A549 (cell line): ENCODE measurements at regions not wholly inside any gene's neighbourhood (a gene's known extent, or its start where the extent isn't known, plus 50 kb on each side); places are given as distances from the start of the nearest gene placed in this dataset.

ENCODE experiments used
- ATAC-seq, 2 experiments: fragments of 200-7000 bp in 1 of 2; fragments of >200 bp in 1 of 2; cut with Nextera tagmentation in 1 of 2; cut with Tn5 transposase in 1 of 2; 3 replicates each; pipeline versions ENCODE4 v1.8.0 to v1.9.1; 2018 to 2020; ENCODE audit warnings: mild to moderate bottlenecking in 1 of 2, moderate library complexity in 1 of 2
- CTCF ChIA-PET: fragments of 300-600 bp; sonication (Branson Sonifier 250); formaldehyde crosslinking; extraction: SDS; loops from one replicate; lab custom pipeline; 2021; ENCODE audit warnings: antibody characterized with exemption, inconsistent platforms; lab: Yijun Ruan, JAX
- POLR2A ChIA-PET: fragments of 350-600 bp; formaldehyde crosslinking; extraction: SDS; loops from one replicate; lab custom pipeline; 2021; ENCODE audit warnings: antibody characterized with exemption, inconsistent platforms; lab: Yijun Ruan, JAX
- DNase-seq, 2 experiments: peaks; one replicate each; pipeline versions ENCODE4 v3.0.0 to v3.0.0-alpha.2; 2011 to 2016; ENCODE audit warnings: low read depth in 1 of 2, low spot score in 1 of 2
- FAIRE-seq: peaks from 2 replicates; lab custom pipeline; 2011; peaks lifted over from hg19 to GRCh38; lab: Jason Lieb, UNC
- H3K27ac ChIP-seq, 2 experiments: fragments of >200 bp; sonication (Bioruptor Twin); formaldehyde crosslinking; 3 replicates each; pipeline ENCODE4 v1.5.1; 2016 to 2017
- H3K4me1 ChIP-seq: fragments of >200 bp; sonication (Bioruptor Twin); formaldehyde crosslinking; 3 replicates; pipeline ENCODE4 v1.6.1; 2016
- H3K4me2 ChIP-seq: fragments of >200 bp; sonication (Bioruptor Twin); formaldehyde crosslinking; 3 replicates; pipeline ENCODE4 v1.6.1; 2016
- H3K4me3 ChIP-seq: fragments of >200 bp; sonication (Bioruptor Twin); formaldehyde crosslinking; 3 replicates; pipeline ENCODE4 v1.5.1; 2016
- H3K9me3 ChIP-seq: fragments of >200 bp; sonication (Bioruptor Twin); formaldehyde crosslinking; 3 replicates; pipeline ENCODE4 v1.6.1; 2016
- BHLHE40 ChIP-seq: IDR thresholded peaks from 2 replicates; pipeline ENCODE4 v1.6.1; 2012; ENCODE audit warnings: low read depth, low read length, inconsistent platforms
- CBX2 ChIP-seq: fragments of 200-600 bp; sonication (generic); IDR thresholded peaks from 2 replicates; pipeline ENCODE4 v1.6.1; 2016; ENCODE audit warnings: low read depth, mild to moderate bottlenecking, borderline replicate concordance
- CHD4 ChIP-seq: fragments of 200-600 bp; sonication (generic); IDR thresholded peaks from 2 replicates; pipeline ENCODE4 v1.6.1; 2016; ENCODE audit warnings: antibody characterized with exemption, mild to moderate bottlenecking, borderline replicate concordance
- E2F6 ChIP-seq: IDR thresholded peaks from 2 replicates; pipeline ENCODE4 v1.6.1; 2012; ENCODE audit warnings: low read depth, borderline replicate concordance
- EHF ChIP-seq: fragments of 250-450 bp; sonication (Bioruptor Pico); IDR thresholded peaks from 2 replicates; pipeline ENCODE4 v1.5.0; 2020; ENCODE audit warnings: mild to moderate bottlenecking
- EP300 ChIP-seq, 2 experiments: fragments of >200 bp; sonication (Bioruptor Twin); formaldehyde crosslinking; IDR thresholded peaks; 2 replicates in 1 of 2; 3 replicates in 1 of 2; pipeline ENCODE4 v1.6.1; 2016 to 2017
- ESRRA ChIP-seq: fragments of 150-350 bp; IDR thresholded peaks from 2 replicates; pipeline ENCODE4 v1.6.1; 2014; ENCODE audit warnings: mild to moderate bottlenecking, low read length, borderline replicate concordance
- FOSB ChIP-seq: fragments of 250-450 bp; sonication (Bioruptor Pico); IDR thresholded peaks from 2 replicates; pipeline ENCODE4 v1.5.0; 2020; ENCODE audit warnings: mild to moderate bottlenecking, moderate library complexity
- FOSL2 ChIP-seq, 2 experiments: fragments of 450-650 bp in 1 of 2; fragments of >200 bp in 1 of 2; sonication (Bioruptor Twin) in 1 of 2; formaldehyde crosslinking; IDR thresholded peaks; 2 replicates each; pipeline versions ENCODE4 v1.5.0 to v1.6.1; 2016 to 2020; ENCODE audit warnings: mild to moderate bottlenecking in 1 of 2, moderate library complexity in 1 of 2
- HEYL ChIP-seq: fragments of 250-450 bp; sonication (Bioruptor Pico); IDR thresholded peaks from 2 replicates; pipeline ENCODE4 v1.8.0; 2021; ENCODE audit warnings: mild to moderate bottlenecking, moderate library complexity
- HMGXB4 ChIP-seq: fragments of 250-450 bp; sonication (Bioruptor Pico); IDR thresholded peaks from 2 replicates; pipeline ENCODE4 v1.5.0; 2021; ENCODE audit warnings: mild to moderate bottlenecking, moderate library complexity, borderline replicate concordance
- HOXA7 ChIP-seq: fragments of 250-450 bp; sonication (Bioruptor Pico); IDR thresholded peaks from 2 replicates; pipeline ENCODE4 v1.5.0; 2020; ENCODE audit warnings: mild to moderate bottlenecking, moderate library complexity
- HOXB5 ChIP-seq: fragments of 250-450 bp; sonication (Bioruptor Pico); IDR thresholded peaks from 2 replicates; pipeline ENCODE4 v1.5.0; 2020; ENCODE audit warnings: mild to moderate bottlenecking, moderate library complexity
- JUNB ChIP-seq: fragments of >200 bp; sonication (Bioruptor Twin); formaldehyde crosslinking; IDR thresholded peaks from 2 replicates; pipeline ENCODE4 v1.6.1; 2016
- KDM5A ChIP-seq: fragments of 200-600 bp; sonication (generic); IDR thresholded peaks from 2 replicates; pipeline ENCODE4 v1.6.1; 2016; ENCODE audit warnings: antibody characterized with exemption, mild to moderate bottlenecking
- MAFK ChIP-seq: fragments of 450-650 bp; IDR thresholded peaks from 2 replicates; pipeline ENCODE4 v1.6.1; 2014; ENCODE audit not compliant: partially characterized antibody
- MYC ChIP-seq: IDR thresholded peaks from 2 replicates; pipeline ENCODE4 v1.6.1; 2012; ENCODE audit warnings: mild to moderate bottlenecking, inconsistent platforms, low read length, improper control_type of control experiment, borderline replicate concordance
- PHF8 ChIP-seq: fragments of 200-600 bp; sonication (generic); IDR thresholded peaks from 2 replicates; pipeline ENCODE4 v1.6.1; 2016; ENCODE audit warnings: low read depth, mild to moderate bottlenecking, antibody characterized with exemption, moderate library complexity, borderline replicate concordance
- POLR2AphosphoS2 ChIP-seq: conservative IDR thresholded peaks from 2 replicates; pipeline ENCODE4 v1.6.1; 2012; ENCODE audit warnings: low read length, improper control_type of control experiment, inconsistent platforms
- RAD21 ChIP-seq, 2 experiments: fragments of >200 bp in 1 of 2; sonication (Bioruptor Twin) in 1 of 2; formaldehyde crosslinking in 1 of 2; IDR thresholded peaks in 1 of 2; conservative IDR thresholded peaks in 1 of 2; 2 replicates in 1 of 2; 3 replicates in 1 of 2; pipeline ENCODE4 v1.6.1; 2012 to 2018; ENCODE audit warnings: inconsistent platforms in 1 of 2
- RCOR1 ChIP-seq: fragments of 150-350 bp; IDR thresholded peaks from 2 replicates; pipeline ENCODE4 v1.6.1; 2014; ENCODE audit warnings: antibody characterized with exemption, low read length, low read depth
- REST ChIP-seq: fragments of 200-600 bp; sonication (generic); IDR thresholded peaks from 2 replicates; pipeline ENCODE4 v1.6.1; 2016; ENCODE audit warnings: antibody characterized with exemption, mild to moderate bottlenecking, moderate library complexity
- TP53 ChIP-seq: fragments of 250-450 bp; sonication (Bioruptor Pico); IDR thresholded peaks from 2 replicates; pipeline ENCODE4 v1.5.0; 2021; ENCODE audit warnings: mild to moderate bottlenecking, moderate library complexity
- ZC3H11A ChIP-seq: fragments of 450-650 bp; IDR thresholded peaks from 2 replicates; pipeline ENCODE4 v1.6.1; 2014; ENCODE audit warnings: antibody characterized with exemption, mild to moderate bottlenecking
- WGBS: methylation state at CpG from one replicate; pipeline ENCODE4 v1.1.6; 2017; ENCODE audit errors: missing lambda C conversion rate; 5-methylcytosine and 5-hydroxymethylcytosine counted together
- TF ChIP-seq, protein P1 (sequence below): fragments of 250-450 bp; sonication (Bioruptor Pico); IDR thresholded peaks from 2 replicates; pipeline ENCODE4 v1.5.0; 2020; ENCODE audit warnings: low read depth, mild to moderate bottlenecking, moderate library complexity
- TF ChIP-seq, protein P2 (sequence below): IDR thresholded peaks from 2 replicates; pipeline ENCODE4 v1.6.1; 2012

GRCh38 chr13:84951128-84951527 is 848.1 kb downstream of the SLITRK6 start:
- 83% methylated on average over 1 of the region's 1 CpG for WGBS
- POLR2A ChIA-PET: no interaction called here

GRCh38 chr13:84946192-84946591 is 853.0 kb downstream of the SLITRK6 start:
- Histone ChIP-seq H3K4me2 (peak overlapping the region; percentile 1; the same call in 1 of the 3 replicates), H3K27ac (no peak overlapping the region), H3K4me1 (no peaks in the 10 kb centered on the region), H3K4me3 (no peak overlapping the region), H3K9me3 (no peaks in the 10 kb centered on the region)
- POLR2A ChIA-PET: no interaction called here
- no peak for FAIRE-seq
- WGBS: 17% methylated on average over 2 of the region's 2 CpGs
- ATAC-seq: no peak
- CTCF ChIA-PET: no interaction called here
- no peak for DNase-seq
- TF ChIP-seq TP53 (CRISPR knock-in tag) (no peak), MYC (no peak), HOXA7 (CRISPR knock-in tag) (no peak), PHF8 (no peak), CBX2 (no peak), RAD21 (conservative IDR thresholded peaks at IDR 0.05 in 1 of 2, IDR thresholded peaks at IDR 0.05 in 1 of 2) (no peak), E2F6 (no peak), EP300 (IDR thresholded peaks at IDR 0.05) (no peak), FOSB (no peak), HEYL (CRISPR knock-in tag) (no peak), ESRRA (no peak), BHLHE40 (no peak), HMGXB4 (CRISPR knock-in tag) (no peak), JUNB (no peak)
- TF ChIP-seq, protein P1, sequence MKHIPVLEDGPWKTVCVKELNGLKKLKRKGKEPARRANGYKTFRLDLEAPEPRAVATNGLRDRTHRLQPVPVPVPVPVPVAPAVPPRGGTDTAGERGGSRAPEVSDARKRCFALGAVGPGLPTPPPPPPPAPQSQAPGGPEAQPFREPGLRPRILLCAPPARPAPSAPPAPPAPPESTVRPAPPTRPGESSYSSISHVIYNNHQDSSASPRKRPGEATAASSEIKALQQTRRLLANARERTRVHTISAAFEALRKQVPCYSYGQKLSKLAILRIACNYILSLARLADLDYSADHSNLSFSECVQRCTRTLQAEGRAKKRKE: no peak

More at GRCh38 chr13:84951128-84951527, 848.1 kb downstream of the SLITRK6 start:
- CTCF ChIA-PET: interaction anchor here (0.7 kb wide), 1 partner anchor 409 kb away, joined by 4 read pairs; no protein-coding TSS in a partner anchor
- H3K4me2 ChIP-seq: no peak overlapping the region
- no peaks in the 10 kb centered on the region for H3K9me3 ChIP-seq
- TF ChIP-seq ZC3H11A: no peak
- TF ChIP-seq, protein P1: no peak
- TF ChIP-seq FOSL2 (IDR thresholded peaks at IDR 0.05): no peak
- TF ChIP-seq FOSL2 (CRISPR knock-in tag; IDR thresholded peaks at IDR 0.05): no peak
- TF ChIP-seq E2F6: no peak
- no peak for TF ChIP-seq RCOR1
- TF ChIP-seq CHD4: no peak
- TF ChIP-seq CBX2: no peak
- no peak for TF ChIP-seq FOSB
- TF ChIP-seq POLR2AphosphoS2: no peak
- TF ChIP-seq EHF (CRISPR knock-in tag): no peak
- no peak for TF ChIP-seq KDM5A
- TF ChIP-seq MAFK: no peak
- TF ChIP-seq EP300 (IDR thresholded peaks at IDR 0.05): no peak
- TF ChIP-seq HOXB5 (CRISPR knock-in tag): no peak
- no peak for TF ChIP-seq REST
- TF ChIP-seq, protein P2, sequence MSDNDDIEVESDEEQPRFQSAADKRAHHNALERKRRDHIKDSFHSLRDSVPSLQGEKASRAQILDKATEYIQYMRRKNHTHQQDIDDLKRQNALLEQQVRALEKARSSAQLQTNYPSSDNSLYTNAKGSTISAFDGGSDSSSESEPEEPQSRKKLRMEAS: no peak
- no peak overlapping the region for H3K4me3 ChIP-seq
- no peak for DNase-seq
- FAIRE-seq: no peak
- no peak overlapping the region for H3K27ac ChIP-seq
- H3K4me1 ChIP-seq: no peaks in the 10 kb centered on the region
- no peak for ATAC-seq
